22Rv1 (cell line): ENCODE measurements at regions not wholly inside any gene's neighbourhood (a gene's known extent, or its start where the extent isn't known, plus 50 kb on each side); places are given as distances from the start of the nearest gene placed in this dataset.

Source experiments
- ZFX ChIP-seq: fragments of 450-650 bp; IDR thresholded peaks from 2 replicates; pipeline ENCODE4 v1.6.1; 2017; ENCODE audit warnings: antibody characterized with exemption, borderline replicate concordance
- TF ChIP-seq, protein P1 (sequence below): fragments of 450-650 bp; IDR thresholded peaks from 2 replicates; pipeline ENCODE4 v1.5.1; 2017; ENCODE audit warnings: mild to moderate bottlenecking

DNA sequence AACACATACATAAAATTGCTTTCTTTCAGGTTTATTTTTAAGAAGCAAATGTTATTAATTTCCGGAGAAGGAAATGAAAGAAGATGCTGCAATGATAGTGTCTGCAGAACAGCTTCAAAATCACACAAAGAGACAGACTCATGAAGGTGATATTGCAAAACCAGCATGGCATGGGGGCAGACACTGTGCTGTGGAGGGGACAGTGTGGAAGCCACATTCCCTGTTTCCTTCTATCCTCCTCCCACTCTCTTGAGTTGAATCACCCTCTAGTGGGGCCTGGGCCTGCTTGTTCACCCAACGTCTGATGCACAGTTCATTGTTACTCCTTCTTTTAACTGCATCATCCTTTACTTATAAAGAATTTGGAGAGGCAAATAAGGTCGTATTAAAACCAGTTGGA lies 104.0 kb upstream of the INSIG1 start:
- TF ChIP-seq, protein P1, sequence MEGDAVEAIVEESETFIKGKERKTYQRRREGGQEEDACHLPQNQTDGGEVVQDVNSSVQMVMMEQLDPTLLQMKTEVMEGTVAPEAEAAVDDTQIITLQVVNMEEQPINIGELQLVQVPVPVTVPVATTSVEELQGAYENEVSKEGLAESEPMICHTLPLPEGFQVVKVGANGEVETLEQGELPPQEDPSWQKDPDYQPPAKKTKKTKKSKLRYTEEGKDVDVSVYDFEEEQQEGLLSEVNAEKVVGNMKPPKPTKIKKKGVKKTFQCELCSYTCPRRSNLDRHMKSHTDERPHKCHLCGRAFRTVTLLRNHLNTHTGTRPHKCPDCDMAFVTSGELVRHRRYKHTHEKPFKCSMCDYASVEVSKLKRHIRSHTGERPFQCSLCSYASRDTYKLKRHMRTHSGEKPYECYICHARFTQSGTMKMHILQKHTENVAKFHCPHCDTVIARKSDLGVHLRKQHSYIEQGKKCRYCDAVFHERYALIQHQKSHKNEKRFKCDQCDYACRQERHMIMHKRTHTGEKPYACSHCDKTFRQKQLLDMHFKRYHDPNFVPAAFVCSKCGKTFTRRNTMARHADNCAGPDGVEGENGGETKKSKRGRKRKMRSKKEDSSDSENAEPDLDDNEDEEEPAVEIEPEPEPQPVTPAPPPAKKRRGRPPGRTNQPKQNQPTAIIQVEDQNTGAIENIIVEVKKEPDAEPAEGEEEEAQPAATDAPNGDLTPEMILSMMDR: no peak
- TF ChIP-seq ZFX: no peak
